ENCODE measurements at regions not wholly inside any gene's neighbourhood (a gene's known extent, or its start where the extent isn't known, plus 50 kb on each side); places are given as distances from the start of the nearest gene placed in this dataset.

DNA sequence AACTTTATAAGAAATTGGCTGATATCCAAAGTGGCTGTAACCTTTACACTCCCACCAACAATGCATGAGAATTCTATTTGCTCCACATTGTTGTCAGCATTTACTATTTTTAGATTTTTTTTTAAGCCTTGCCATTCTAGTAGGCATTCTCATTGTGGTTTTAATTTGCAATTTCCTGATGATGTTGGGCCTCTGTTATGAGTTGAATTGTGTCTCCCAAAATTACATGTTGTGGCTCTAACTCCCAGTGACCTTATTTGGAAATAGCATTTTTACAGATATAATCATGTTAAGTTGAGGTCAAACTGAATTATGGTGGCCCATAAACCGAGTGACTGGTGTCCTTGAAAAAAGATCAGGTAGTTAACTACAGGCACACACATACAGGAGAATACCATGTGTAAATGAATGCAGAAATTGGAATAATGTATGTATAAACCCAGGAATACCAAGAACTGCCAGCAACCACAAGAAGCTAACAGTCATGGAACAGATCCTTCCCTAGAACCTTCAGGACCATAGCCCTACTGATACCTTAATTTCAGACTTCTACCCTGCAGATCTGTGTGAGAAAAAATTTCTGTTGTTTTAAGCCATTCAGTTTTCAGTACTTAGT lies 348.8 kb upstream of the DAB1 start:
- TF ChIP-seq, protein P1, sequence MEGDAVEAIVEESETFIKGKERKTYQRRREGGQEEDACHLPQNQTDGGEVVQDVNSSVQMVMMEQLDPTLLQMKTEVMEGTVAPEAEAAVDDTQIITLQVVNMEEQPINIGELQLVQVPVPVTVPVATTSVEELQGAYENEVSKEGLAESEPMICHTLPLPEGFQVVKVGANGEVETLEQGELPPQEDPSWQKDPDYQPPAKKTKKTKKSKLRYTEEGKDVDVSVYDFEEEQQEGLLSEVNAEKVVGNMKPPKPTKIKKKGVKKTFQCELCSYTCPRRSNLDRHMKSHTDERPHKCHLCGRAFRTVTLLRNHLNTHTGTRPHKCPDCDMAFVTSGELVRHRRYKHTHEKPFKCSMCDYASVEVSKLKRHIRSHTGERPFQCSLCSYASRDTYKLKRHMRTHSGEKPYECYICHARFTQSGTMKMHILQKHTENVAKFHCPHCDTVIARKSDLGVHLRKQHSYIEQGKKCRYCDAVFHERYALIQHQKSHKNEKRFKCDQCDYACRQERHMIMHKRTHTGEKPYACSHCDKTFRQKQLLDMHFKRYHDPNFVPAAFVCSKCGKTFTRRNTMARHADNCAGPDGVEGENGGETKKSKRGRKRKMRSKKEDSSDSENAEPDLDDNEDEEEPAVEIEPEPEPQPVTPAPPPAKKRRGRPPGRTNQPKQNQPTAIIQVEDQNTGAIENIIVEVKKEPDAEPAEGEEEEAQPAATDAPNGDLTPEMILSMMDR (IDR thresholded peaks at IDR 0.05): no peak
- TF ChIP-seq POLR2A (IDR thresholded peaks at IDR 0.05): no peak
